Gastroesophageal sphincter (tissue), 3 donors: ENCODE measurements at regions not wholly inside any gene's neighbourhood (a gene's known extent, or its start where the extent isn't known, plus 50 kb on each side); places are given as distances from the start of the nearest gene placed in this dataset.

Experiments
- CTCF ChIP-seq, 4 experiments: fragments of 200-600 bp in 2 of 4; fragments of 450-650 bp in 2 of 4; sonication (generic) in 1 of 4; IDR thresholded peaks; one replicate each; pipeline ENCODE4 v1.5.1; 2017 to 2019; ENCODE audit warnings: antibody characterized with exemption in 4 of 4, mild to moderate bottlenecking in 2 of 4, moderate library complexity in 2 of 4
- POLR2AphosphoS5 ChIP-seq: sonication (generic); formaldehyde crosslinking; IDR thresholded peaks from one replicate; pipeline ENCODE4 v1.6.1; 2017; ENCODE audit warnings: antibody characterized with exemption

DNA sequence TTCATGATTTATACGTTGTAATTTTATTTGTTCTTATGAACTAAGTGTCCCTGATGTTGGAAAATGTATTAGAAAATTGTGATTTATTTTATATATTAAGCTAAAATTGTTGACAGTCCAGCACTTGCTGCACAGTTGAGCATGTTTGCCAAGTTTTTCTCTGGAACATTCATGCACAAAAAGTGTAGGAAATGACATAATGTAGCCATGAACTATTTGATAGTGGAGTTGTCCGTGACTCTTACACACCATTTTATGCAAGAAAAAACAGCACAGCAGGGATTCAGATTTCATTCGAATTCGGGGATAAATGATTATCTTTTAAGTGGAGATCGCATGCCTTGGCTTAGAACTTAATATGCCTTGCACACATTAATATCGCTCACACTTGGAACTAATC lies 708.6 kb upstream of the WWC1 start:
- TF ChIP-seq CTCF (IDR thresholded peaks at IDR 0.05) (no peak), POLR2AphosphoS5 (no peak)
